OCI-LY7 (cell line): ENCODE measurements at regions not wholly inside any gene's neighbourhood (a gene's known extent, or its start where the extent isn't known, plus 50 kb on each side); places are given as distances from the start of the nearest gene placed in this dataset.

Experiments used
- EZH2phosphoT487 ChIP-seq: fragments of 200-600 bp; sonication (generic); IDR thresholded peaks from 2 replicates; pipeline ENCODE4 v1.6.1; 2018; ENCODE audit warnings: low read depth, borderline replicate concordance, mild to moderate bottlenecking, mixed run types, antibody characterized with exemption, low read length, moderate library complexity, mixed read lengths
- TF ChIP-seq, protein P1 (sequence below): fragments of 200-600 bp; sonication (generic); conservative IDR thresholded peaks from 2 replicates; pipeline ENCODE4 v1.5.1; 2014; ENCODE audit warnings: mild to moderate bottlenecking, antibody characterized with exemption, low read length, moderate library complexity, mixed read lengths

DNA sequence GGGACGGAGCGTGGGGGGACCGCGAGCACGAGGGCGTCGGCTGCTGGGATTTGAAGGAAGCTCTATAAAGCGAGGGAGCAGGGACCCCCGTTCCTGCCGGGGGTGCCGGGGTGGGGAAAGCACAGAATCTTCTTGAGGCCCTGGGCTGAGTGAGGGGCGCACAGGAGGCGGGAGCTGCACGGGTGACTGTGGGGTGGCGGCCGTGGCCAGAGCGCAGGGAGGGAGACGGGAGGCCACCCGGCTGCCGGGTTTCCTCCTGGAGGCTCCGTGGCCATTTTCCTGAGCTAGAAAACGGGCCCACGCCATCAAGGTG lies 385.1 kb downstream of the SMOC2 start:
- TF ChIP-seq, protein P1, sequence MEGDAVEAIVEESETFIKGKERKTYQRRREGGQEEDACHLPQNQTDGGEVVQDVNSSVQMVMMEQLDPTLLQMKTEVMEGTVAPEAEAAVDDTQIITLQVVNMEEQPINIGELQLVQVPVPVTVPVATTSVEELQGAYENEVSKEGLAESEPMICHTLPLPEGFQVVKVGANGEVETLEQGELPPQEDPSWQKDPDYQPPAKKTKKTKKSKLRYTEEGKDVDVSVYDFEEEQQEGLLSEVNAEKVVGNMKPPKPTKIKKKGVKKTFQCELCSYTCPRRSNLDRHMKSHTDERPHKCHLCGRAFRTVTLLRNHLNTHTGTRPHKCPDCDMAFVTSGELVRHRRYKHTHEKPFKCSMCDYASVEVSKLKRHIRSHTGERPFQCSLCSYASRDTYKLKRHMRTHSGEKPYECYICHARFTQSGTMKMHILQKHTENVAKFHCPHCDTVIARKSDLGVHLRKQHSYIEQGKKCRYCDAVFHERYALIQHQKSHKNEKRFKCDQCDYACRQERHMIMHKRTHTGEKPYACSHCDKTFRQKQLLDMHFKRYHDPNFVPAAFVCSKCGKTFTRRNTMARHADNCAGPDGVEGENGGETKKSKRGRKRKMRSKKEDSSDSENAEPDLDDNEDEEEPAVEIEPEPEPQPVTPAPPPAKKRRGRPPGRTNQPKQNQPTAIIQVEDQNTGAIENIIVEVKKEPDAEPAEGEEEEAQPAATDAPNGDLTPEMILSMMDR: no peak
- TF ChIP-seq EZH2phosphoT487: no peak
